ENCODE measurements at regions not wholly inside any gene's neighbourhood (a gene's known extent, or its start where the extent isn't known, plus 50 kb on each side); places are given as distances from the start of the nearest gene placed in this dataset.

GRCh38 chr2:225104321-225104720, 62.1 kb upstream of the DOCK10 start:
- H3K4me3 ChIP-seq (ENCODE audit: low read depth, low read length): no peak overlapping the region
- no peak for TF ChIP-seq CTCF (IDR thresholded peaks at IDR 0.05; ENCODE audit: low read depth, low read length, missing control alignments)
- no peak for DNase-seq (ENCODE audit: low read depth)

- TF ChIP-seq CTCF (IDR thresholded peaks at IDR 0.05; ENCODE audit: low read depth, low read length, missing control alignments): no peak
- no peak overlapping the region for H3K4me3 ChIP-seq (ENCODE audit: low read depth, low read length)
These were observed 61.5 kb upstream of the DOCK10 start for GRCh38 chr2:225103737-225104141.

GRCh38 chr2:225100856-225101294, 58.6 kb upstream of the DOCK10 start:
- no peak for DNase-seq (ENCODE audit: low read depth)
- no peak for TF ChIP-seq CTCF (IDR thresholded peaks at IDR 0.05; ENCODE audit: low read depth, low read length, missing control alignments)
- no peak overlapping the region for H3K4me3 ChIP-seq (ENCODE audit: low read depth, low read length)

More at GRCh38 chr2:225103737-225104141, 61.5 kb upstream of the DOCK10 start:
- DNase-seq (ENCODE audit: low read depth): no peak

- no peak for TF ChIP-seq CTCF (IDR thresholded peaks at IDR 0.05; ENCODE audit: low read depth, low read length, missing control alignments)
- no peak overlapping the region for H3K4me3 ChIP-seq (ENCODE audit: low read depth, low read length)
- no peak for DNase-seq (ENCODE audit: low read depth)
These were observed 58.0 kb upstream of the DOCK10 start for GRCh38 chr2:225100269-225100668.

- no peak for DNase-seq (ENCODE audit: low read depth)
- H3K4me3 ChIP-seq (ENCODE audit: low read depth, low read length): no peak overlapping the region
- no peak for TF ChIP-seq CTCF (IDR thresholded peaks at IDR 0.05; ENCODE audit: low read depth, low read length, missing control alignments)
These were observed 54.8 kb upstream of the DOCK10 start for GRCh38 chr2:225097035-225097434.

Measured in GM12864 (cell line).